ENCODE measurements at regions not wholly inside any gene's neighbourhood (a gene's known extent, or its start where the extent isn't known, plus 50 kb on each side); places are given as distances from the start of the nearest gene placed in this dataset.

GRCh38 chr2:16742026-16742425 is 76.4 kb upstream of the CYRIA start:
- Mint-ChIP-seq H3K27me3 (ENCODE audit: low read depth) (peaks cover 13% of the 10 kb centered on the region), H3K9me3 (no peaks in the 10 kb centered on the region), H3K36me3 (no peaks in the 10 kb centered on the region), H3K4me1 (no peaks in the 10 kb centered on the region), H3K4me3 (no peak overlapping the region), H3K27ac (no peak overlapping the region)
- no peak for TF ChIP-seq CTCF (IDR thresholded peaks at IDR 0.05; ENCODE audit: unreplicated experiment)
- no peak for DNase-seq (ENCODE audit: low spot score in 2 of 2, unreplicated experiment in 2 of 2)

GRCh38 chr2:16741498-16741897 is 75.9 kb upstream of the CYRIA start:
- DNase-seq (ENCODE audit: low spot score in 2 of 2, unreplicated experiment in 2 of 2) = no peak
- Mint-ChIP-seq H3K36me3 (no peaks in the 10 kb centered on the region), H3K27ac (no peak overlapping the region), H3K27me3 (ENCODE audit: low read depth) (peaks cover 11% of the 10 kb centered on the region), H3K4me3 (no peak overlapping the region), H3K9me3 (no peaks in the 10 kb centered on the region), H3K4me1 (no peaks in the 10 kb centered on the region)
- TF ChIP-seq CTCF (IDR thresholded peaks at IDR 0.05; ENCODE audit: unreplicated experiment) = no peak

GRCh38 chr2:16739778-16740581 is 74.3 kb upstream of the CYRIA start:
- no peak for TF ChIP-seq CTCF (IDR thresholded peaks at IDR 0.05; ENCODE audit: unreplicated experiment)
- no peak for DNase-seq (ENCODE audit: low spot score in 2 of 2, unreplicated experiment in 2 of 2)
- peaks cover 4% of the 10 kb centered on the region for H3K27me3 Mint-ChIP-seq (ENCODE audit: low read depth)
- no peaks in the 10 kb centered on the region for H3K9me3 Mint-ChIP-seq
- H3K27ac Mint-ChIP-seq = no peak overlapping the region
- H3K36me3 Mint-ChIP-seq = no peaks in the 10 kb centered on the region
- H3K4me3 Mint-ChIP-seq = no peak overlapping the region
- H3K4me1 Mint-ChIP-seq = no peaks in the 10 kb centered on the region

- H3K27ac Mint-ChIP-seq = no peak overlapping the region
- H3K36me3 Mint-ChIP-seq = no peaks in the 10 kb centered on the region
- no peak for DNase-seq (ENCODE audit: low spot score in 2 of 2, unreplicated experiment in 2 of 2)
- no peak overlapping the region for H3K4me3 Mint-ChIP-seq
- no peaks in the 10 kb centered on the region for H3K4me1 Mint-ChIP-seq
- no peaks in the 10 kb centered on the region for H3K9me3 Mint-ChIP-seq
- peaks cover 4% of the 10 kb centered on the region for H3K27me3 Mint-ChIP-seq (ENCODE audit: low read depth)
- no peak for TF ChIP-seq CTCF (IDR thresholded peaks at IDR 0.05; ENCODE audit: unreplicated experiment)
These were observed 73.0 kb upstream of the CYRIA start for GRCh38 chr2:16738361-16739225.

GRCh38 chr2:16737812-16738211 is 72.2 kb upstream of the CYRIA start:
- H3K4me1 Mint-ChIP-seq = no peaks in the 10 kb centered on the region
- DNase-seq (ENCODE audit: low spot score in 2 of 2, unreplicated experiment in 2 of 2) = no peak
- no peaks in the 10 kb centered on the region for H3K9me3 Mint-ChIP-seq
- peaks cover 4% of the 10 kb centered on the region for H3K27me3 Mint-ChIP-seq (ENCODE audit: low read depth)
- no peak overlapping the region for H3K27ac Mint-ChIP-seq
- no peak overlapping the region for H3K4me3 Mint-ChIP-seq
- no peaks in the 10 kb centered on the region for H3K36me3 Mint-ChIP-seq
- no peak for TF ChIP-seq CTCF (IDR thresholded peaks at IDR 0.05; ENCODE audit: unreplicated experiment)
